Prostate gland (tissue), 2 donors: ENCODE measurements at regions not wholly inside any gene's neighbourhood (a gene's known extent, or its start where the extent isn't known, plus 50 kb on each side); places are given as distances from the start of the nearest gene placed in this dataset.

ENCODE experiments used
- DNase-seq: peaks from one replicate; pipeline ENCODE4 v3.0.0-alpha.2; 2019; ENCODE audit warnings: low spot score
- H3K27ac ChIP-seq, 2 donors: fragments of 200-600 bp; sonication (generic); 2 replicates each; pipeline ENCODE4 v1.5.1; 2017 to 2019
- H3K27me3 ChIP-seq: fragments of 200-600 bp; sonication (generic); replicated peaks from 2 replicates; pipeline ENCODE4 v1.5.1; 2019; ENCODE audit not compliant: insufficient read depth
- H3K36me3 ChIP-seq, 2 donors: fragments of 200-600 bp; sonication (generic); 1 replicate in 1 of 2; 2 replicates in 1 of 2; pipeline versions ENCODE4 v1.5.1 to v1.8.1; 2017 to 2019
- H3K4me1 ChIP-seq: fragments of 200-600 bp; sonication (generic); replicated peaks from 2 replicates; pipeline ENCODE4 v1.5.1; 2019
- H3K4me3 ChIP-seq, 2 donors: fragments of 200-600 bp; sonication (generic); 2 replicates each; pipeline ENCODE4 v1.5.1; 2017 to 2019
- H3K9me3 ChIP-seq: fragments of 200-600 bp; sonication (generic); 2 replicates; pipeline ENCODE4 v1.5.1; 2017
- POLR2A ChIP-seq: fragments of 450-650 bp; IDR thresholded peaks from one replicate; pipeline ENCODE4 v1.6.1; 2016; ENCODE audit warnings: antibody characterized with exemption, mild to moderate bottlenecking
- POLR2AphosphoS5 ChIP-seq: sonication (generic); formaldehyde crosslinking; IDR thresholded peaks from one replicate; pipeline ENCODE4 v1.6.1; 2017; ENCODE audit warnings: antibody characterized with exemption
- WGBS: methylation state at CpG from one replicate; pipeline ENCODE4 v1.1.5; 2018; 5-methylcytosine and 5-hydroxymethylcytosine counted together
- intact Hi-C: fragments of 100-400 bp; cut with DNase I; formaldehyde crosslinking; loops from one replicate; pipeline ENCODE4 v1.14.2; 2022
- TF ChIP-seq, protein P1 (sequence below), 4 experiments: fragments of 200-600 bp in 2 of 4; fragments of 450-650 bp in 2 of 4; sonication (generic) in 2 of 4; IDR thresholded peaks; 1 replicate in 3 of 4; 2 replicates in 1 of 4; pipeline ENCODE4 v1.5.1; 2016 to 2019; ENCODE audit warnings: antibody characterized with exemption in 4 of 4, mild to moderate bottlenecking in 2 of 4, moderate library complexity in 2 of 4

- Histone ChIP-seq H3K4me1 (no peaks in the 10 kb centered on the region), H3K36me3 (no peaks in the 10 kb centered on the region), H3K9me3 (no peaks in the 10 kb centered on the region), H3K4me3 (no peak overlapping the region), H3K27me3 (no peaks in the 10 kb centered on the region), H3K27ac (no peak overlapping the region)
- intact Hi-C loops: no loop called here
- no peak for TF ChIP-seq POLR2A
- TF ChIP-seq, protein P1, sequence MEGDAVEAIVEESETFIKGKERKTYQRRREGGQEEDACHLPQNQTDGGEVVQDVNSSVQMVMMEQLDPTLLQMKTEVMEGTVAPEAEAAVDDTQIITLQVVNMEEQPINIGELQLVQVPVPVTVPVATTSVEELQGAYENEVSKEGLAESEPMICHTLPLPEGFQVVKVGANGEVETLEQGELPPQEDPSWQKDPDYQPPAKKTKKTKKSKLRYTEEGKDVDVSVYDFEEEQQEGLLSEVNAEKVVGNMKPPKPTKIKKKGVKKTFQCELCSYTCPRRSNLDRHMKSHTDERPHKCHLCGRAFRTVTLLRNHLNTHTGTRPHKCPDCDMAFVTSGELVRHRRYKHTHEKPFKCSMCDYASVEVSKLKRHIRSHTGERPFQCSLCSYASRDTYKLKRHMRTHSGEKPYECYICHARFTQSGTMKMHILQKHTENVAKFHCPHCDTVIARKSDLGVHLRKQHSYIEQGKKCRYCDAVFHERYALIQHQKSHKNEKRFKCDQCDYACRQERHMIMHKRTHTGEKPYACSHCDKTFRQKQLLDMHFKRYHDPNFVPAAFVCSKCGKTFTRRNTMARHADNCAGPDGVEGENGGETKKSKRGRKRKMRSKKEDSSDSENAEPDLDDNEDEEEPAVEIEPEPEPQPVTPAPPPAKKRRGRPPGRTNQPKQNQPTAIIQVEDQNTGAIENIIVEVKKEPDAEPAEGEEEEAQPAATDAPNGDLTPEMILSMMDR (IDR thresholded peaks at IDR 0.05): no peak
- no peak for TF ChIP-seq POLR2AphosphoS5
- no peak for DNase-seq
- WGBS: 98% methylated on average over 3 of the region's 3 CpGs
These were observed 555.2 kb upstream of the BTBD3 start for GRCh38 chr20:11362450-11362849.

DNA sequence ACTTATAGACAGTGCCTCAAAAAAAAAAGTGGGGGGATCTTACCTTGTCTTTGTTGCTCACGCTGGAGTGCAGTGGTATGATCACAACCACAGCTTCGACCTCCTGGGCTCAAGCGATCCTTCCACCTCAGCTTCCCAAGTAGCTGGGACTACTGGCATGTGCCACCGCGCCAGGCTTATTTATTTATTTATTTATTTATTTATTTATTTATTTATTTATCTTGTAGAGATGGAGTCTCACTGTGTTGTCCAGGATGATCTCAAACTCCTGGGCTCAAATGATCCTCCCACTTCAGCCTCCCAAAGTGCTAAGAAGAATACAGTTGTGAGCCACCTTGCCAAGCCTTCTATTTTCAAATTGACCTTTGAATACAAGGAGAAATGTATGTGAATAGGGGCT, 553.0 kb upstream of the BTBD3 start:
- Histone ChIP-seq H3K36me3 (no peaks in the 10 kb centered on the region), H3K9me3 (no peaks in the 10 kb centered on the region), H3K4me3 (no peak overlapping the region), H3K4me1 (no peaks in the 10 kb centered on the region), H3K27ac (no peak overlapping the region), H3K27me3 (no peaks in the 10 kb centered on the region)
- TF ChIP-seq, protein P1 (IDR thresholded peaks at IDR 0.05): no peak
- no peak for TF ChIP-seq POLR2A
- TF ChIP-seq POLR2AphosphoS5: no peak
- 100% methylated on average over 5 of the region's 5 CpGs for WGBS
- no peak for DNase-seq
- intact Hi-C loops: no loop called here

- H3K4me3 ChIP-seq: no peak overlapping the region
- H3K36me3 ChIP-seq: no peaks in the 10 kb centered on the region
- no peak for DNase-seq
- intact Hi-C loops: no loop called here
- 89% methylated on average over 4 of the region's 4 CpGs for WGBS
- H3K27me3 ChIP-seq: no peaks in the 10 kb centered on the region
- H3K4me1 ChIP-seq: no peaks in the 10 kb centered on the region
- H3K9me3 ChIP-seq: no peaks in the 10 kb centered on the region
- no peak overlapping the region for H3K27ac ChIP-seq
- TF ChIP-seq POLR2A (no peak), POLR2AphosphoS5 (no peak)
- TF ChIP-seq, protein P1 (IDR thresholded peaks at IDR 0.05): no peak
These were observed 551.0 kb upstream of the BTBD3 start for GRCh38 chr20:11366660-11367059.

DNA sequence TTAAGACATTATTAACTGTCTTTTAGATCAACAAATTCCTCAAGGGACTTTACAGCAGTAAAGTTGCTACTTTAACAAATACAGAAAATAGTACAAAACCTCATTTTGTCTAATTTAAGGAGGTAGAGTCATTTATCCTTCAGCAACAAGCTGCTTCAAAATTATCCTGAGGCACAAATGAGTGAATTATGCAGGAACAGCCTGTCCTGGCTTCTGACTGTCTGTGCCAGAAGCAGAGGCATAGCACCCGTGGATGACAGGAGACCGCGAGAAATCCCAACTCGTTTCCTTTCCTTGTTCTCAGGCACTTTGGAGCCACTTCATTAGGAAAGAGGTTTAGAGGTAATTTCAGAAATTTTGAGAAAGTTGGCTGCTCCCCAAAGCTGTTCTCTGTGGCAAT, 549.2 kb upstream of the BTBD3 start:
- no peaks in the 10 kb centered on the region for H3K27me3 ChIP-seq
- no peaks in the 10 kb centered on the region for H3K4me1 ChIP-seq
- intact Hi-C loops: no loop called here
- H3K27ac ChIP-seq: no peak overlapping the region
- no peaks in the 10 kb centered on the region for H3K36me3 ChIP-seq
- DNase-seq: no peak
- TF ChIP-seq, protein P1 (IDR thresholded peaks at IDR 0.05): no peak
- no peak for TF ChIP-seq POLR2AphosphoS5
- TF ChIP-seq POLR2A: no peak
- 29% methylated on average over 4 of the region's 4 CpGs for WGBS
- no peaks in the 10 kb centered on the region for H3K9me3 ChIP-seq
- no peak overlapping the region for H3K4me3 ChIP-seq

GRCh38 chr20:11368965-11369711, 548.6 kb upstream of the BTBD3 start:
- WGBS: 97% methylated on average over 12 of the region's 12 CpGs
- TF ChIP-seq, protein P1 (IDR thresholded peaks at IDR 0.05): no peak
- TF ChIP-seq POLR2A (no peak), POLR2AphosphoS5 (no peak)
- intact Hi-C loops: no loop called here
- no peak for DNase-seq
- no peaks in the 10 kb centered on the region for H3K4me1 ChIP-seq
- no peak overlapping the region for H3K27ac ChIP-seq
- H3K36me3 ChIP-seq: no peaks in the 10 kb centered on the region
- no peaks in the 10 kb centered on the region for H3K27me3 ChIP-seq
- no peak overlapping the region for H3K4me3 ChIP-seq
- H3K9me3 ChIP-seq: no peaks in the 10 kb centered on the region
